Hematopoietic multipotent progenitor cell treated with erythropoietin and hydrocortisone succinate and interleukin-3 and kit ligand, for 6 days (in vitro differentiated cells): ENCODE measurements at regions not wholly inside any gene's neighbourhood (a gene's known extent, or its start where the extent isn't known, plus 50 kb on each side); places are given as distances from the start of the nearest gene placed in this dataset.

Source experiments
- DNase-seq: peaks from one replicate; pipeline ENCODE4 v3.0.0-alpha.2; 2015

DNA sequence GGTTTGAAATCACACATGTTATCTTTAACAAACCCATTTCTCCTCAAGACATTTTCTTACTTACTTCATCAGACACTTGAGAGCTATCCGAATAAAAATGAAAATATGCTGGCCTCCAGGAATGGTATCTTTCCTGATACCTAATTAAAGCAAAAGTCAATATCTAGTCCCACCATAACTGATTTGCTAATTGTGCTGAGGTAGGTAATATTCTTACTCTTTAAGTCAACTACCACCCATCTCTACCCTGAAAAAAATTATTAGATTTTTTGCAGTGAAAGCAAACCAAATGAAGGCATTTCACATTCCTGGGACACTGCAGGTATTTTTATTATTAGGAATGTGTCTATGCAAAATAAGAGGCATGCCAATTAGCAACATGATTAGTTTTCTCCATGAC is 175.8 kb downstream of the QDPR start:
- no peak for DNase-seq

- no peak for DNase-seq
These were observed 176.5 kb downstream of the QDPR start for GRCh38 chr4:17335371-17335770.

DNA sequence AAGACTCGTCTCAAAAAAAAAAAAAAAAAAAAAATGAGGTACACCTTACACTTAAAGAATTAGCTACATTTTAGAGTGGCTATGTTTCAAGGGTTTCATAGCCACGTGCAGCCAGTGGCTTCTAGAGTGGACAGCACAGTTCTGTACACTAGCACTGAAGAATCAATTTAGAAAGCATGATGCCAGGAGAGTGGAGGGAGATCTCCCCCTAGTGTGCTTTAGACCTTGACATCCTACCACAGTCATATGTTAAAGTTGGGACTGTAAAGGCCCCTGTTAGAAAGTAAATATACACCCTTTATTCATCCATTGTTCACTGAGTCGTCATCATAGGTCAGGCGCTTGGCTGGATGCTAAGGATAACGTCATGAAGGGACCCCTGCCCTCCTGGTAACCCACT is 179.4 kb downstream of the QDPR start:
- DNase-seq, result no peak

DNA sequence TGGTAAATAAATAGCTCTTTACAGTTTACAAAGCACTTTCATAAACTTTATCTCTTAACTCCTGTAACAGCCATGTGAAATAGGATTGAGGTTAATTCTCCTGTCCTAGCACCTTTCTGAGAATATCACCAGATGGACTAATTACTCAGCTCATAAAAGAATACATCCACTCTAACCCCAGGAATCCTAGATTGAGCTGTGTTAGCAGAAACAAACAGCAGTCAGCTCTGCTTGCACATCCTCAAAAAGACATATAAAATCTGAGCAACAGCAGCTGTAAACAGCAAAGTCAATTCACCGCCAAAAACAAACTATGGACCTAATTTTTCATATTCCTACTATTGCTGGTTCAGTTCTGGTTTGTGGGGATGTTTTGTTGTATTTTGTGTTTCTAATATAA is 182.8 kb downstream of the QDPR start:
- no peak for DNase-seq

DNA sequence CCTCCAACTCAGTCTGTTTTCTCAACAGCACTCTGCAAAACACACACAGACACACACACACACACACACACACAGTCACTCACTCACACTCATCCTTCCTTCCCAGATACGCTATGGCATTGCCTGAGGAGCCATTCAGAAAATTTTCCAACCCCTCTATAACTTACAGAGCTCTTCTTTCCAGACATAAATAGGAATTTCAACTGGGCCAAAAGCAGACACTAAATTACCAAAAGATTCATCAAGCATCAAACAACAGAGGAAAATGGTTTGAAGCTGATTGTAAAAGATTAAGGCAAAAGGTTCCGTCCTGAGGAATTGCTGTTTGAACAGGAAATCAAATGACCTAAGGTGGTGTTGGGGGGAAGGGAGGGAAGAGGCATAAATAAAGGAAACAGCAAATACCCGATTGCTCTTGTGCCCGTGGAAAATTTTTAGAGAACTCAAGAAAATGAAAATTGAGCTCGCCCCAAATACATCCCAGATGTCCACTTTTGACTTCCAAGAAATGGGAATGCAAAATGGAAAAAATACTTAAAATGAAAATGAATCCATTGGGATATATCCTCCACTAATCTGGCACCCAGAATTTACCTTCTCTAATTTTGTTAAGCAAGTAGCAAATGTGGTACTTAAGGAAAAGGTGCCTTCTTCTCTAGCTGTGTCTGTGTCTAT is 183.6 kb downstream of the QDPR start:
- DNase-seq, result no peak

DNA sequence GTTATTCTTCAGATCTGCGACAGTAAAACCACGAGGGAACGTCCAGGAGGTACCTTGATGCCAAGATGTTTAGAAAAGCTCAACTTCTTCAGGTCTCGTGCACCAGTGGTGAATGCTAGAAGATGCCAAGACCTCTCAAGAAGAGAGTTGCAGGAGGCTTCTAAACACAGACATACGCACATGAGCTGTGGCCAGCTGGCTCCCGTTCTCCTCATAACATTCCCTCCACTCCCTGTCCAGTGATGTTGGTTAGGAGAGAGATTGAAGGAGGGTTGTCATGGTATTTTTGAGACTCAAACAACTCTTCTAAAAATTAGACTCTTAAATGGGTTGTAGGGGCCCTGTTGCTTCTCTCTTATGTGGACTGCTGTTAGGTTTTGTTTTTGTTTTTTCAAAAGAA is 184.3 kb downstream of the QDPR start:
- no peak for DNase-seq

DNA sequence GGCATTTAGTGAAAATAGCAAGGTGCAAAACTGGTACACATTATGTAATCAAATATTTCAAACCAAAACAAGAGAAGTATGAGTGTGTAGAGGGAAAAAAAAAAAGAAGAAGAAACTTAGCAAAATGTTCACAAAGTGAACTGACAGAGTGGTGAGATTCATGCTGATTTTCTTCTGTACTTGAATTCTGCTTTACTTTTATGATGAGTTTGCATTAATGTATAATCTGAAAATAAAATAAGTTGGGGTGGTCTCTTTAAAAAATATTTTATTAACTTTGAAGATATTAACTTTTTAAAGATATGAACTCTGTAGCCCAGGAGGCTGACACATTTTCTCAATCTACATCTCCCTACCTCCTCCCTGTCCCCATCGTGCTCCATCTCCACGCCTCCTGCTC is 185.1 kb downstream of the QDPR start:
- DNase-seq, result no peak

DNA sequence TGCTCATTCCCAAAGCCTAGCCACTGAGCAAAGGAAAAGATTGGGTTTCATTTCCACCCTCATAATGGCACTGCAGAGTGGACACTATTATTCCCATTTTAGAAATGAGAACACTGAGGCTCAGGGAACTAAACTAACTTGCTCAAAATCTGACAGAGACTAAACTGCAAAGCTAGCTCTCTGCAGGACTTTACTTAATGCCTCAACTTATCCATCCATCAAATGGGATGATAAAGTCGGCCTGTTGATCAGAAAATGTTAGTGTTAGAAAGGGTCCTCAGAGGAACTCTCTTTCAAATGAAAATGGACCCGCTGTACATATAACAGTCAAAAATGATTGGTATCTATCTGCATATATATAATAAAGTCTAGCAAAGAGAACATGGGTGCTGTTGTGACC is 186.8 kb downstream of the QDPR start:
- no peak for DNase-seq

GRCh38 chr4:17324386-17324830 is 187.5 kb downstream of the QDPR start:
- peak; percentile 72 for DNase-seq

DNA sequence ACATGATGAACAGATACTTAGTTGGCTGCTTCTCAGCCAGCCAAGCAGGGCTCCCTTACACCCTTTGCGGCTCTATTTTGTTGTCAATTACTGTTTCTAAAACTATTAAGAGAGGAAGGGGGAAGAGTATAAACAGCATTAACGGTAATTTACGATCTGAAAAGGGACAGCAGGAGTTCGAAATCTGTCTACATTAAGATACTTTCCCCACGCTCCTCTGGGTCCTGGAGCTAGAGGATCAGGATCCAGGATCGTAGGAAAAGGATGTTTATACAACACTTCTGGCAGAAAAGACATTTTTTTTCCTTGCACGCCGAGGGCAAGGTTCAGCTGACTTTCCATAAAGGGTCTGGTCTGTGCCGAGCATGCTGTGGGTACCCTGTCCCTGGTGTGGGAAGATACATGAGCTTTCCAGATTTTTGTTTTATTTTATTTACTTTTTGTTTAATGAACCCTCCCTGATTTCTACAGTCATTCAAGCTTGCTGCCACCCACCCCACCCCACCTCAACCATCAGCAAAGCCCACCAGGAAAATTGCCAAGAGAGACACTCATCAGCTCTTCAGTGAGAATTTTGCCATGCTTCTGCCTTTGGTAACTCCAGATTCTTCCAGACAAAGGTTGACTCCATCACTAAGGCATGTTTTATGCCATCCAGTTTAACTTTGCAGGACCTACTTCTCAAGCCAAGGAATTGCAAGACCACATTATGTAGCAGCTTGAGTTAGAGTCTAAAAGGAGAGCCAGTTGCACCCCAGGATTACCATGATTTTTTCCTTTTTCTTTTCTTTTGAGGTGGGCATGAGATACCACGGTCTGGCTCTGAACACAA is 188.1 kb downstream of the QDPR start:
- no peak for DNase-seq

DNA sequence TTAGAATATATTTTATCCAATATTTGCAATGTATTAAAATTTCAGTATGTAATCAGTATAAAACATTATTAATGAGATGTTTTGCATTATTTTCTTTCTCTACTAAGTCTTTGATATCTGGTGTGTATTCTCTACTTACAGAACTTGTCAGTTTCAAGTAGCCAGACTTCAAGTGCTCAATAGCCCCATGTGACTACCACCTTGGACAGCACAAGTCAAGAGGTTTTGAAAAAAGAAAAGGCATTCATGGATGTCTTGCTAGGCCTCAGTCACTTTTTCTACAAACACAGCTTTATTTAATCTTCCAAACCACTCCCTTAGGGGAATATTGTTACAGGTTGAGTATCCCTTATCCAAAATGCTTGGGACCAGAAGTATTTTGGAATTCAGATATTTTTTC is 189.4 kb downstream of the QDPR start:
- no peak for DNase-seq

- no peak for DNase-seq
These were observed 191.8 kb downstream of the QDPR start for GRCh38 chr4:17320046-17320445.

- DNase-seq, result no peak
These were observed 194.4 kb downstream of the QDPR start for GRCh38 chr4:17317526-17317925.

GRCh38 chr4:17316566-17316965 is 195.3 kb downstream of the QDPR start:
- DNase-seq, result no peak

DNA sequence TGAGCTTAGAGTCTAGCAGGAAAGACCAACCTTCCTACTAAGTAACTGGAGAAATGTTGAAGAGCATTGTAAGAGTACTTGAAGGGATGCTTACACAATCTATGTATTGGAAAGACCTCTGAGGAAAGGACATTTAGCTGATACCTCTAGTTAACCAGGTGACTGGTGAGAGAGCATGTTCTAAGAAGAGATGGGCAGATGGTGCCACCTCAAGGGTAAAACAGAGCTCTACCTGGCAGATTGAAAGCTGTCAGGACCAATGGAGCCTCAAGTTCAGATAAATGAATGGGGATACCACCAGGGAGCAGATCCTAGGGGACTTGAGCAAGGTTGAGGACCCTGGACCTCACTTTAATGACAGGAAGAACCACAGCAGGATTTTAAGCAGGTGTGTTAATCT is 196.4 kb downstream of the QDPR start:
- DNase-seq, result no peak

DNA sequence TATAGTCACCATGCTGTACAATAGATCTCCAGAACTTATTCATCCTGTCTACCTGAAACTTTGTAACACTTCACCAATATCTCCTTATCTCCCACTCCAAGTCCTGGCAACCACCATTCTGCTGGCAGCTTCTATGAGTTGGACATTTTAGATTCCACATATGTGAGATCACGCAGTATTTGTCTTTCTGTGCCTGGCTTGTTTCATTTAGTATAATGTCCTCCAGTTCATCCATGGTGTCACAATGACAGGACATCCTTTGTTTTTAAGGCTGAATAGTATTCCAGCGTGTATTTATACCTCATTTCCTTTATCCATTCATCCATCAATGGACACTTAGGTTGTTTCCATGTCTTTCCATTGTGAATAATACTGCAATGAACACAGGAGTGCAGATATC is 198.7 kb downstream of the QDPR start:
- DNase-seq, result no peak

GRCh38 chr4:17310269-17310652 is 201.6 kb downstream of the QDPR start:
- no peak for DNase-seq

GRCh38 chr4:17309567-17310268 is 202.2 kb downstream of the QDPR start:
- no peak for DNase-seq

GRCh38 chr4:17301869-17302268 is 210.0 kb downstream of the QDPR start:
- no peak for DNase-seq

- DNase-seq, result no peak
These were observed 210.6 kb downstream of the QDPR start for GRCh38 chr4:17301266-17301665.

DNA sequence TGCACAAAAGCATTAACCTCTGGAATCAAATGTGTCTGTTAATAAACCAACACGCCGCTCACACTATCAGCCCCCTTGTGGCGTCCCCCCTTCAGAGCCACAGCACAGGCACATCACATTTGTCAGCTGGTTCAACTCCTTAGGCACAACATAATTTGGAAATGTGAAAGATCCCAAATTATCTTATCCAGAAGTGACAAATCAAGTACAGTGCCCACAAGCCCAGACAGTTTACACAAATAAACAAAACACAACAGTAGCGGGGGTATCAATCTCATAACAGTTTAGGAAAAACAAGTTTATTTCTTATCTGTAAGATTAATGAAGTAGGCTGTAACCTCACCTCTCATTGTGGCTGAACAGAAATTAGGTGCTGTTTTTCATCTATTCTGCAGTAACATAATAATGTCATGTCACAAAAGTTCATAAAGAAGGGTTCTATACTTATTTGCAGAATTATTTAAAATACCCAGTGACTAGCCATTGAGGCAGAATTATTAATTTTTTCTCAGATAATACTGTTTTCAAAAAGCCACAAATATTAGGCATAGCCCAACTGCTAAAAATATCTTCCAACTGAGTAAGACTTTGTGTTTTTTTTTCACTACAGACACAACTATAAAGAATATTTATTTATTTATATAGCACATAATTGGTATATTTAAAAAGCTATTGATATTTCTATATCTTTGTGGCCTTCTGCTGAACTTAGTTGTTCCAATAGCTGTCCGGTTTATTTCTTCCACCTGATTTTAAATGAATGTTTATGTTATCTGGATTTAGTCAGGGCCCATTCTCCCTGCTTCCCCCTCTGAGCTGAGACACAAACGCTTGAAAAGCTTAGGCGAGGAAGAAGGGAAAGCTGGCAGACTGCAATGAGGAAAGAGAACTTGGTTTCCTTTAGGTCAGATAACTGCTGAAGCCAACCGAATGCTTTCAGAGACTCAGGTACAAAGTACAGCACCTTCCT is 214.7 kb downstream of the QDPR start:
- no peak for DNase-seq

DNA sequence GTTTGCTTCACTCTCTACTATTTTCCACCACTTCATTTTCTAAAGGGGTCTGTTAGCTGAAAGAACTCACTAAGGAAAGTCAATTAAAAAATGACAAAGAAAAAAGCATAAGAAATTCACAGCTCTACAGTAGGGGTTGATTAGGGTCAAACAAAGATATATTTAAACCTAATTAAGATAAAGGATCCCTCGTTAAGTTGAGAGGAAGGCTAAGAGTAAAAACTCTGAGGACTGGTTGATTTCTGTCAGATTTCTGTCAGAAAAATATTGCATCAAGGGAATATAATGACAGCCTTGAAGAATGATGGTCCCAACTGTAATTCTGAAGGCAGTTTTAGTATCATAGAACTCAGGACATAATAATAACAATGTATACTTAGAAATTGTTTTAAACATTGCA is 218.0 kb downstream of the QDPR start:
- DNase-seq, result no peak

DNA sequence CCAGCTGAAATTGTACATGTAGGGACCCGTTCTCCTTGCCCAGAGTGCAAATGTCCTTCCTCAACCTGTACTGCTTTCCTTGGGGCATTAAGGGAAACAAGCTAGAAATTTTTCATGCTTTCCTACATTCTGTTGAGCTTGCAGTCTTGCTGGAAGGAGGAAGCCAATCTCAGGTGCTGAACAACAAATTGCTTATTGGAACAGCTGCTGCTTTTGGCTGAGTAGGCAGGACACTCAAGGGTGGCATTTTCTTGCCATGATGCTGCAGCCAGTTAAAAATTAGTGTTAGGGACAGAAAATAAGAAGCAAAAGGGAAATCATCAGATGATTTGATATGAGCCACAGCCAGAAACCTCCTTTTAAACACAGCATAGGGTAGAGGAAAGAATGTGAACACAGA is 223.7 kb downstream of the QDPR start:
- DNase-seq, result no peak
